ENCODE measurements at regions not wholly inside any gene's neighbourhood (a gene's known extent, or its start where the extent isn't known, plus 50 kb on each side); places are given as distances from the start of the nearest gene placed in this dataset.

DNA sequence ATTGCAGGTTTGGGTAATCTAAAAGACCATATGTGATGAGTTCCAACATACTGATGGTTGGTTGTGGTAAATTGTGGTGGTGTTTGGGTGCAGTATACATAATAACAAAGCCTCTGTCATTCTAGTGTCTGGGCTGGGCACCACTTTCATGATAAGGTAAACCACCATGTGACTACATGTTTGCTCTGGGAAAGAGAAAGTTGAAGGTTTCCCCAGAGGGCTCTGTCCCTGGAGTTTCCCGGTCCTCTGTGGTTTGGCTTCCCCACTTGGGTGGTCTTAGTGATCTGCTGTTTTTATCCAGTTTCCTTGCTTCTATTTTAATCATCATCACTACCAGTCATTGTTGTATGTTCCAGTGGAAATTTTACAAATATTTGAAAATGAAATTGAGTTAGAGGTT, 55.9 kb upstream of the TSPAN2 start:
- H2AFZ ChIP-seq (ENCODE audit: insufficient read depth, low read depth, low read length, poor library complexity, severe bottlenecking), result no peak overlapping the region
- no peak overlapping the region for H3K4me3 ChIP-seq (ENCODE audit: control extremely low read depth in 1 of 5, extremely low read depth in 1 of 5, insufficient read depth in 1 of 5, low read depth in 2 of 5, low read length in 4 of 5)
- H3K9me3 Mint-ChIP-seq (ENCODE audit: insufficient read depth), result no peaks in the 10 kb centered on the region
- H3K9me3 ChIP-seq (ENCODE audit: control extremely low read depth in 1 of 3, control insufficient read depth in 2 of 3, insufficient read depth in 1 of 3, low read length in 2 of 3), result no peaks in the 10 kb centered on the region
- no peak overlapping the region for H3K4me3 Mint-ChIP-seq
- POLR2A ChIA-PET, result no interaction called here
- TF ChIP-seq EZH2 (IDR thresholded peaks at IDR 0.05; ENCODE audit: borderline replicate concordance, insufficient read depth, low read depth, low read length, poor library complexity, severe bottlenecking), result no peak
- no peaks in the 10 kb centered on the region for H3K79me2 ChIP-seq (ENCODE audit: control insufficient read depth, insufficient read depth, low read length)
- no peak overlapping the region for H3K27ac Mint-ChIP-seq
- H3K27me3 ChIP-seq (replicated peaks in 1 of 4; ENCODE audit: control extremely low read depth in 1 of 4, control insufficient read depth in 3 of 4, insufficient read depth in 4 of 4, low read length in 3 of 4), result peaks cover 0 to 12% (median 9%) of the 10 kb centered on the region in 4 experiments
- DNase-seq (no peak), ATAC-seq (ENCODE audit: low read depth) (no peak)
- CTCF ChIA-PET, result no interaction called here
- H3K9ac ChIP-seq (ENCODE audit: low read length), result no peak overlapping the region
- H3K4me2 ChIP-seq (replicated peaks; ENCODE audit: low read depth, low read length, poor library complexity, severe bottlenecking), result no peak overlapping the region
- H3K36me3 ChIP-seq (replicated peaks in 1 of 2; ENCODE audit: control extremely low read depth in 1 of 2, control insufficient read depth in 1 of 2, extremely low read depth in 1 of 2, insufficient read depth in 2 of 2, low read length in 1 of 2), result no peaks in the 10 kb centered on the region
- intact Hi-C loops (cut with micrococcal nuclease), result no loop called here
- H3K27me3 Mint-ChIP-seq, result peaks cover 46% of the 10 kb centered on the region
- H3K27ac ChIP-seq (ENCODE audit: low read length in 2 of 2), result no peak overlapping the region
- H3K4me1 ChIP-seq (ENCODE audit: control insufficient read depth in 2 of 2, insufficient read depth in 2 of 2, low read length in 2 of 2), result no peaks in the 10 kb centered on the region
- no CpG with 5 or more reads among the region's 1 CpG for WGBS (ENCODE audit: insufficient coverage)
- peaks cover 3% of the 10 kb centered on the region for H3K4me1 Mint-ChIP-seq
- no peaks in the 10 kb centered on the region for H4K20me1 ChIP-seq (ENCODE audit: control insufficient read depth, insufficient read depth, low read length, poor library complexity, severe bottlenecking)

DNA sequence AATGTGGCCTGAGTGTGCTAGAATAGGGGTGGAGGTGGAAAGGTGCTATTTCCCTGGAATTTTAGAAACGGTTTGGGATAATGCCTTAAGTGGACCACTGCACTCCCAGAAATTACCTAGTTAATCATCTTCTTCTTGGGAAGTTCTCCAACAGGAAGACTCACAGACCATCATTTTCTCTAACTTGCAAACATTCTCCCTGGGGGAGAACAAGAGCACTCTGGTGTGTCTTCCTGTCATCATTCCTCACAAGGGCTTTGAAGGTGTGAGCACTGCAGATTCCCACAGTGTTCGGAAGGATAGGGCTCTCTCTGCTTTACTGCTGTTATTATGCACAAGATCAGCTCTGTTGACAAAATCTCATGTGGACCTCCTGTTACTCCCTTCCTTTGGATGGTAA, 54.9 kb upstream of the TSPAN2 start:
- no peak overlapping the region for H3K9ac ChIP-seq (ENCODE audit: low read length)
- peaks cover 3% of the 10 kb centered on the region for H3K4me1 Mint-ChIP-seq
- DNase-seq (no peak), ATAC-seq (ENCODE audit: low read depth) (no peak)
- no peak overlapping the region for H3K27ac Mint-ChIP-seq
- no peaks in the 10 kb centered on the region for H3K9me3 ChIP-seq (ENCODE audit: control extremely low read depth in 1 of 3, control insufficient read depth in 2 of 3, insufficient read depth in 1 of 3, low read length in 2 of 3)
- no CpG with 5 or more reads among the region's 2 CpGs for WGBS (ENCODE audit: insufficient coverage)
- H3K79me2 ChIP-seq (ENCODE audit: control insufficient read depth, insufficient read depth, low read length), result no peaks in the 10 kb centered on the region
- POLR2A ChIA-PET, result no interaction called here
- CTCF ChIA-PET, result no interaction called here
- peaks cover 52% of the 10 kb centered on the region for H3K27me3 Mint-ChIP-seq
- no peak overlapping the region for H3K4me3 ChIP-seq (ENCODE audit: control extremely low read depth in 1 of 5, extremely low read depth in 1 of 5, insufficient read depth in 1 of 5, low read depth in 2 of 5, low read length in 4 of 5)
- no peaks in the 10 kb centered on the region for H3K9me3 Mint-ChIP-seq (ENCODE audit: insufficient read depth)
- no peak overlapping the region for H3K4me2 ChIP-seq (replicated peaks; ENCODE audit: low read depth, low read length, poor library complexity, severe bottlenecking)
- H2AFZ ChIP-seq (ENCODE audit: insufficient read depth, low read depth, low read length, poor library complexity, severe bottlenecking), result no peak overlapping the region
- TF ChIP-seq, protein P1, sequence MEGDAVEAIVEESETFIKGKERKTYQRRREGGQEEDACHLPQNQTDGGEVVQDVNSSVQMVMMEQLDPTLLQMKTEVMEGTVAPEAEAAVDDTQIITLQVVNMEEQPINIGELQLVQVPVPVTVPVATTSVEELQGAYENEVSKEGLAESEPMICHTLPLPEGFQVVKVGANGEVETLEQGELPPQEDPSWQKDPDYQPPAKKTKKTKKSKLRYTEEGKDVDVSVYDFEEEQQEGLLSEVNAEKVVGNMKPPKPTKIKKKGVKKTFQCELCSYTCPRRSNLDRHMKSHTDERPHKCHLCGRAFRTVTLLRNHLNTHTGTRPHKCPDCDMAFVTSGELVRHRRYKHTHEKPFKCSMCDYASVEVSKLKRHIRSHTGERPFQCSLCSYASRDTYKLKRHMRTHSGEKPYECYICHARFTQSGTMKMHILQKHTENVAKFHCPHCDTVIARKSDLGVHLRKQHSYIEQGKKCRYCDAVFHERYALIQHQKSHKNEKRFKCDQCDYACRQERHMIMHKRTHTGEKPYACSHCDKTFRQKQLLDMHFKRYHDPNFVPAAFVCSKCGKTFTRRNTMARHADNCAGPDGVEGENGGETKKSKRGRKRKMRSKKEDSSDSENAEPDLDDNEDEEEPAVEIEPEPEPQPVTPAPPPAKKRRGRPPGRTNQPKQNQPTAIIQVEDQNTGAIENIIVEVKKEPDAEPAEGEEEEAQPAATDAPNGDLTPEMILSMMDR (IDR thresholded peaks at IDR 0.05), result no peak
- H4K20me1 ChIP-seq (ENCODE audit: control insufficient read depth, insufficient read depth, low read length, poor library complexity, severe bottlenecking), result no peaks in the 10 kb centered on the region
- H3K4me3 Mint-ChIP-seq, result no peak overlapping the region
- H3K4me1 ChIP-seq (ENCODE audit: control insufficient read depth in 2 of 2, insufficient read depth in 2 of 2, low read length in 2 of 2), result peaks cover 0 to under 1% of the 10 kb centered on the region in 2 donors
- H3K36me3 ChIP-seq (replicated peaks in 1 of 2; ENCODE audit: control extremely low read depth in 1 of 2, control insufficient read depth in 1 of 2, extremely low read depth in 1 of 2, insufficient read depth in 2 of 2, low read length in 1 of 2), result no peaks in the 10 kb centered on the region
- H3K27ac ChIP-seq (ENCODE audit: low read length in 2 of 2), result no peak overlapping the region
- peaks cover 0 to 12% (median 9%) of the 10 kb centered on the region in 4 experiments for H3K27me3 ChIP-seq (replicated peaks in 1 of 4; ENCODE audit: control extremely low read depth in 1 of 4, control insufficient read depth in 3 of 4, insufficient read depth in 4 of 4, low read length in 3 of 4)
- intact Hi-C loops (cut with micrococcal nuclease), result no loop called here

Data from B cell (primary cell).